Skeletal muscle tissue (tissue), 3 donors: ENCODE measurements at regions not wholly inside any gene's neighbourhood (a gene's known extent, or its start where the extent isn't known, plus 50 kb on each side); places are given as distances from the start of the nearest gene placed in this dataset.

Experiments used
- H3K27ac ChIP-seq: one replicate; pipeline ENCODE4 v1.7.0; 2013; ENCODE audit warnings: mild to moderate bottlenecking, low read depth, low read length, inconsistent platforms
- H3K27me3 ChIP-seq, 3 donors: one replicate each; pipeline ENCODE4 v1.7.0; 2013; ENCODE audit warnings: low read length in 3 of 3; ENCODE audit not compliant: control insufficient read depth in 3 of 3, insufficient read depth in 3 of 3
- H3K36me3 ChIP-seq, 3 donors: one replicate each; pipeline ENCODE4 v1.7.0; 2013; ENCODE audit warnings: low read length in 3 of 3; ENCODE audit not compliant: control insufficient read depth in 3 of 3, insufficient read depth in 3 of 3
- H3K4me1 ChIP-seq, 3 donors: one replicate each; pipeline ENCODE4 v1.7.0; 2013; ENCODE audit warnings: low read length in 3 of 3, mild to moderate bottlenecking in 3 of 3; ENCODE audit not compliant: control insufficient read depth in 3 of 3, insufficient read depth in 3 of 3
- H3K4me3 ChIP-seq, 3 donors: one replicate each; pipeline ENCODE4 v1.7.0; 2013; ENCODE audit warnings: low read length in 3 of 3
- H3K9ac ChIP-seq, 3 donors: one replicate each; pipeline ENCODE4 v1.7.0; 2013; ENCODE audit warnings: low read length in 3 of 3, mild to moderate bottlenecking in 3 of 3, moderate library complexity in 2 of 3, low read depth in 1 of 3
- H3K9me3 ChIP-seq, 3 donors: one replicate each; pipeline ENCODE4 v1.7.0; 2013; ENCODE audit warnings: low read length in 3 of 3; ENCODE audit not compliant: control insufficient read depth in 3 of 3
- donor health status: Osteomylitis.

DNA sequence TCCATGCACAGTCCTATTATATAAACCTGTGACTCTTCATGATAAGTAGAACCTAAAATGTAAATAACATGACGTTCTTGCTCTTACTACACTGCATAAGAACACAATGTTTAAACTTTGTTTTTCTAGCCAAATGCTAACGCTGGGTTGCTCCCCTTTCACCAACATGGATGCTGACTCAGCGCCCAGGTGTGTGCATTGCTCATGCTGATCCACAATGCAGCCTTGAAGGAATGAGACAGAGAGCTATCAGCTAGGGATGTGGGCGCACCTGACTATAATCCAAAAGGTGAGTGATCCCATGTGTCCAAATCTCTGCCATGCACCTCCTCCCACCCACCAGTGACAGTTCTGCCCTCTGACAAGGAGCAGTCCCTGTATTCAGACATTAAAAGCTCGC is 235.0 kb downstream of the IRS1 start:
- Histone ChIP-seq H3K9me3 (no peaks in the 10 kb centered on the region), H3K27ac (no peak overlapping the region), H3K4me1 (no peaks in the 10 kb centered on the region), H3K27me3 (no peaks in the 10 kb centered on the region), H3K4me3 (no peak overlapping the region), H3K9ac (no peak overlapping the region), H3K36me3 (no peaks in the 10 kb centered on the region)

DNA sequence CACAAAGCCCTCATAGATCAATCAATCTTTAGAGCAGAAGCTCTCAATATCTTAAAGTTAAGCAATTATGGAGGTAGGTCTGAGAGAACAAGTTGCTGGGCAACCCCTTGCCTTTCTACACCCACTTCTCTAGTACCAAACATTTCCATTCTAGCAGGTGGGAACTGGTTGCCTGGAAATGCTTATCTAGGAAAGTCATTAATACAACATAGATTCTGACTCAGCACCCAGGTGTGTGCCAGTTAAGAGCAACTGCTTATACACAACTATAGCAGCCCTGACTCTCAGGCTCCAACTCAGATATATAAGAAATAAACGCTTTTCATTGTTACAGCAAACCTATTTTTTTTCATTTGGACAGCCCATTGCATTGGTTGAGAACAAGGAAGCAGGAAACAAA is 237.7 kb downstream of the IRS1 start:
- no peak overlapping the region for H3K4me3 ChIP-seq
- H3K9ac ChIP-seq = no peak overlapping the region
- H3K27me3 ChIP-seq = no peaks in the 10 kb centered on the region
- H3K36me3 ChIP-seq = no peaks in the 10 kb centered on the region
- H3K27ac ChIP-seq = no peak overlapping the region
- H3K4me1 ChIP-seq = no peaks in the 10 kb centered on the region
- H3K9me3 ChIP-seq = no peaks in the 10 kb centered on the region

DNA sequence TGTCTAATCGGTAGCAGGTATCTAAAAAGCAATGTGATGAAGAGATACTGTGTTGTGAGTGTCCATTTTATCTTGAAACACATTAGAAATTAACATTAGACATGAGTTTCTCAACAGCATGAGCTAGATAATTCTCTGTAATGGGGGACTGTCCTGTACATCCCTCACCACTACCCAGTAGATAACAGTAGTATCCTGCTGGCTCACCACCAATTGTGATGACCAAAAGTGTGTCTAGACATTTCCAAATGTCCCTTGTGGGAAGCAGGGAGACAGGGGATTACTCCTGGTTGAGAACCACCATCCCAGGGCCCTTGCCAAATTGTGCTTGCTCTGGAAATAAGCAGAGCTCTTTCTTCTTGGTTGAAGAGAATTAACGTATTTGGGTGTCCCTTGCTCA is 239.3 kb downstream of the IRS1 start:
- no peaks in the 10 kb centered on the region for H3K27me3 ChIP-seq
- H3K9me3 ChIP-seq = no peaks in the 10 kb centered on the region
- no peak overlapping the region for H3K27ac ChIP-seq
- no peaks in the 10 kb centered on the region for H3K4me1 ChIP-seq
- no peak overlapping the region for H3K9ac ChIP-seq
- no peaks in the 10 kb centered on the region for H3K36me3 ChIP-seq
- H3K4me3 ChIP-seq = no peak overlapping the region

DNA sequence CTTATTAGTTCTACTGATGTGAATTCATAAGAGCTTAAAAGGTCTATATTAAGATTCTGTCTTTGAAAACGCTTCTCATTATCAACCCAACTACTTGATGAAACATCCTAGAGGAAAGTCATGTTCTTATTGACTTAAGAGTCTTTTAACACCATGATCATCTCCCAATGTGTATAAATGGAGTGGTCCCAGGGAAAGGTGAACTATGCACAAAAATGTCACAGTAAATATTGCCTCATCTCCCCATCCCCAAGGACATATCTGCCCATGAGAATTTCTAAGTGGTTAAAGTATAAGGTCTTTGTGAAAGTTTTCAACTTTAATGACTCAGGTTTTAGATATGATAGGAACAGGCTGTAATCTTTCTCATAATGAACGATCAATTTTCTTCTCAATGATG is 240.1 kb downstream of the IRS1 start:
- Histone ChIP-seq H3K9ac (no peak overlapping the region), H3K9me3 (no peaks in the 10 kb centered on the region), H3K36me3 (no peaks in the 10 kb centered on the region), H3K4me1 (no peaks in the 10 kb centered on the region), H3K27ac (no peak overlapping the region), H3K4me3 (no peak overlapping the region), H3K27me3 (no peaks in the 10 kb centered on the region)

GRCh38 chr2:226558418-226558817 is 241.2 kb downstream of the IRS1 start:
- Histone ChIP-seq H3K9me3 (no peaks in the 10 kb centered on the region), H3K27me3 (no peaks in the 10 kb centered on the region), H3K36me3 (no peaks in the 10 kb centered on the region), H3K9ac (no peak overlapping the region), H3K4me3 (no peak overlapping the region), H3K4me1 (no peaks in the 10 kb centered on the region), H3K27ac (no peak overlapping the region)

- H3K36me3 ChIP-seq = no peaks in the 10 kb centered on the region
- no peaks in the 10 kb centered on the region for H3K27me3 ChIP-seq
- no peak overlapping the region for H3K4me3 ChIP-seq
- H3K9me3 ChIP-seq = no peaks in the 10 kb centered on the region
- no peak overlapping the region for H3K9ac ChIP-seq
- no peak overlapping the region for H3K27ac ChIP-seq
- no peaks in the 10 kb centered on the region for H3K4me1 ChIP-seq
Measured at GRCh38 chr2:226556050-226556449, 243.6 kb downstream of the IRS1 start.

- no peak overlapping the region for H3K9ac ChIP-seq
- H3K27me3 ChIP-seq = no peaks in the 10 kb centered on the region
- no peaks in the 10 kb centered on the region for H3K9me3 ChIP-seq
- no peaks in the 10 kb centered on the region for H3K4me1 ChIP-seq
- H3K4me3 ChIP-seq = no peak overlapping the region
- H3K27ac ChIP-seq = no peak overlapping the region
- H3K36me3 ChIP-seq = no peaks in the 10 kb centered on the region
Measured at GRCh38 chr2:226554701-226555100, 244.9 kb downstream of the IRS1 start.

DNA sequence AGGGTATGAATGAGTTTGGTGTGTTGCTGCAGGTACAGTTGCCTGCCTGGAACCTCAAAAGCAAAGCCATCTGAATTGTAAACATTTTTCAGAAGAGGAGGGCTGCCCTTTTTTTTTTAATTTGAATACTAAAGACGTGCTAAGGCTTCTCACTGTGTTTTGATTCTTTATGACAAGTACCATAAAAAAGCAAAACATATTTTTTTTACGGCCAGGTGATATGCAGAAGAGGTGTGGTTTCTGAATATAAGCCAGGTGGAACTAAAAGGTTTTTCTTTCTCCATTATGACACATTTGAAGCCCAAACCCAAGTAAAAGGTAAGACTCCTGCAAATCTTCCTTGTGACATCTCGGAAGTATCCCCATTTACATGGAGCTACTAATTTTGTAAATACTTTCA is 246.3 kb downstream of the IRS1 start:
- no peaks in the 10 kb centered on the region for H3K36me3 ChIP-seq
- H3K4me1 ChIP-seq = no peaks in the 10 kb centered on the region
- no peak overlapping the region for H3K27ac ChIP-seq
- H3K4me3 ChIP-seq = no peak overlapping the region
- H3K27me3 ChIP-seq = no peaks in the 10 kb centered on the region
- no peaks in the 10 kb centered on the region for H3K9me3 ChIP-seq
- no peak overlapping the region for H3K9ac ChIP-seq

GRCh38 chr2:226552571-226553285 is 246.9 kb downstream of the IRS1 start:
- Histone ChIP-seq H3K27me3 (no peaks in the 10 kb centered on the region), H3K4me3 (no peak overlapping the region), H3K4me1 (no peaks in the 10 kb centered on the region)

DNA sequence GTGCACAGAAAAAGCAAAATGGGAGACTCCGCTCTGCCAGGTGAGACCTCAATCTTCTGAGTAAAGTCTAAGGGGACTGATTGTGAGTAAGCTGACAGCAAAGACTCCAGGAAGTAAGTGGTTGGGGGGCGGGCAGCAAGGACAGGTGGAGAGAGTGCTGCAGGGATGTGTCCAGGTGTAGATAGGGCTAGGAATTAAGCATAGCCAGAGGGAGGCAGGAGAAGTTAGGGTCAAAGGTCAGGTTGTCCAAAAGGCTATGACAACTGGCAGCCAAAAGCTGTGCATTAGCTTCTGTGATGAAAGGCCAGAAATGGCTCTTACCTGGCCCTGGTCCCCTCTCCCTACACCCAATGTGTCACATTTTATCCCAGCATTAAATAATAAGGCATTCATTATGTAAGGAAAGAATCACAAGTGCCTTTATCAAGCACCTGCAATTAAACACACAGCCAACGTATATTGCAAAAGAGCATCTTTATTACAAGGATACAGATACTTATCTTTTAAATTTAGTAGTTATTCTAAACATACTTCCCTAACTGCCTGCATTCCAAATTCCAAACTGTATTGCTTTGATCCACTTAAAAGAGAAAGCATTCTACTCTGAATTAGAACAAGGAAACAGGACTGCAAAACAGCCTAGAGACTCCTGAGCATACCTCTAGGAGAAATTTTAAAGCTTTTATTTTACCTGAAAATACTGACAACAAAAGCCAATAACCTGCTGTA is 247.9 kb downstream of the IRS1 start:
- no peak overlapping the region for H3K9ac ChIP-seq
- no peak overlapping the region for H3K27ac ChIP-seq
- H3K27me3 ChIP-seq = no peaks in the 10 kb centered on the region
- H3K36me3 ChIP-seq = no peaks in the 10 kb centered on the region
- no peaks in the 10 kb centered on the region for H3K4me1 ChIP-seq
- H3K4me3 ChIP-seq = no peak overlapping the region
- no peaks in the 10 kb centered on the region for H3K9me3 ChIP-seq

More at GRCh38 chr2:226552571-226553285, 246.9 kb downstream of the IRS1 start:
- Histone ChIP-seq H3K9me3 (no peaks in the 10 kb centered on the region), H3K27ac (no peak overlapping the region), H3K36me3 (no peaks in the 10 kb centered on the region), H3K9ac (no peak overlapping the region)
